Hematopoietic multipotent progenitor cell treated with erythropoietin and hydrocortisone succinate and interleukin-3 and kit ligand, for 8 days (in vitro differentiated cells): ENCODE measurements at regions not wholly inside any gene's neighbourhood (a gene's known extent, or its start where the extent isn't known, plus 50 kb on each side); places are given as distances from the start of the nearest gene placed in this dataset.

Source experiments
- DNase-seq: peaks from one replicate; pipeline ENCODE4 v3.0.0-alpha.2; 2015

- no peak for DNase-seq
These were observed 59.3 kb upstream of the VASH1 start for GRCh38 chr14:76701981-76702380.

- DNase-seq: no peak
These were observed 56.1 kb upstream of the VASH1 start for GRCh38 chr14:76705214-76705613.

GRCh38 chr14:76706207-76706606 is 55.1 kb upstream of the VASH1 start:
- DNase-seq: peak; percentile 16

- no peak for DNase-seq
These were observed 54.5 kb upstream of the VASH1 start for GRCh38 chr14:76706811-76707210.

DNA sequence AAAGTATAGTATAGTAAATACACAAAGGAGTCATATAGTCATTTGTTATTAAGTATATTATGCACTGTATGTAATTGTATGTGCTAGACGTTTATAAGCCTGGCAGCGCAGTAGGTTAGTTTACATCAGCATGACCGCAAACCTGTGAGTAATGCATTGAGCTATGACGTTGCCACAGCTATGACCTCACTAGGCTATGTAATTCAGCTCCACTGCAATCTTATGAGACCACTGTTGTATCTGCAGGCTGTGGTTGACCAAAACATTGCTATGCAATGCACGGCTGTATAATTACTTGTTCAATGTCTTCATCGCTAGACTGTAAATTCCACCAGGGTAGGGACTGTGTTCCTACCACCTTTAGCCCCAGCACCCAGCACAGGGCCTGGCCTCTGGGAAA is 53.2 kb upstream of the VASH1 start:
- DNase-seq: no peak

DNA sequence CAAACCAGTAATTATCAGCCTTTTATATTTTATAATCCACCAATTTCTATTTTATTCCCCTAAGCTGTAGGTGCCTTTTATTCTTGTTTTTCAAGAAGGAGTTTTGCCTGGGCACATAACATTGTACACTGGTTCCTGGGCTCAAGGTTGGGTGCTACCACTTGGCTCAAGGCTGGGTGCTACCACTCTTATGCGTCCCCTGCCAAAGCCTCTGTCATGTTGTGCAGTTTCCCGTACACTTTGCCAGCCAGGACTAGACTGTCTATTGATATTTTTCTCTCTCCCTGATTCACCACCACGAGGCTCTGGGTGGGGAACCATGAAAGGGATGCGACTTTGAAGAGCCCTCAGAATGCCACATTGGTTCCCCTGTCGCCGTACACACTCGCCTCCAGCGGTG is 52.5 kb upstream of the VASH1 start:
- no peak for DNase-seq

DNA sequence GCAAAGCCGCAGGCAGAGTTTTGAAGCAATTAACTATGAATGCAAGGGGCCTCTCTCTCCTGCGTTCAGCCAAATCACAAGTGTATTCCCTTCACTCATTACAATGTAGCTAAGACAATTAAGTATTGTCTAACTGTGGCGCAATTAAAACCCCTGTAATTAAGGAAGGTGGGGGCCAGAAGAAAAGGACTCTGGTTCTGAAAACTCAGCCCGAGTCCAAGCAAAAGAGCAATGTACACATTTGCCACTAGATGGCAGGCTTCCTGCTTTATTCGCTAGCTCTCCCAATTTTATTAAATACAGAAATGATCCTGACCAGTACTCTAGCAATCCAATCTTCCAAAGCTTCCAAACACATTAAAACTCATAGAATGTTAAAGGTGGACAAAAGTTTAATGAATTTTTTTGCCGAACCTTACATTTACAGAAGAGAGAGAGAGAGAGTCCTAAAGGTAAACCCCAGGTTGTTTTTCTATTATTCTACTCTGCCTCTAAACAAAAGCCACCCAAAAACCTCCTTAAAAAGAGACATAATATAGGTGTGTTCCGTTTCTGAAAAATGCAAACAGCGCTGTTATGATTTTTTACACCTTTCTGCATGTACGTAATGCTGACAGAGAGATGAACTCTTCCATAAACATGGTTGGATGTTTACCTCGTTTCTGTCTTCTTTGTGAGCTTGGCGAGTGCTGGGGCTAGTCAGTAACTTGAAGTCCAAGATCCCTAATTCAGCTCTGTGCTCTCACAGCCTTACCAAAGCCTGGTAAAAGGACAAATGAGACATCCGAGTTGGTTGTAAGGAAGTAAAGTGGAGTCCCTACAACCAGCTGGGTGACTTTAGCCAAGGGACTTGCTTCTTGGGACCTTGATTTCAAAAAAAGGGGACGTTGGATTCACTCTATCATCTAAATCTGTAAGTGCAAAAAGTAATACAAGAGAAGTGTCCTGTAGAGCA is 50.9 kb upstream of the VASH1 start:
- peak; percentile 73 for DNase-seq
